GM12873 (cell line): ENCODE measurements at regions not wholly inside any gene's neighbourhood (a gene's known extent, or its start where the extent isn't known, plus 50 kb on each side); places are given as distances from the start of the nearest gene placed in this dataset.

Source experiments
- TF ChIP-seq, protein P1 (sequence below): IDR thresholded peaks from 2 replicates; pipeline ENCODE4 v1.5.1; 2012; ENCODE audit warnings: low read depth, mild to moderate bottlenecking, moderate library complexity, low read length, control low read depth; ENCODE audit not compliant: insufficient read depth; ENCODE audit errors: missing control alignments

DNA sequence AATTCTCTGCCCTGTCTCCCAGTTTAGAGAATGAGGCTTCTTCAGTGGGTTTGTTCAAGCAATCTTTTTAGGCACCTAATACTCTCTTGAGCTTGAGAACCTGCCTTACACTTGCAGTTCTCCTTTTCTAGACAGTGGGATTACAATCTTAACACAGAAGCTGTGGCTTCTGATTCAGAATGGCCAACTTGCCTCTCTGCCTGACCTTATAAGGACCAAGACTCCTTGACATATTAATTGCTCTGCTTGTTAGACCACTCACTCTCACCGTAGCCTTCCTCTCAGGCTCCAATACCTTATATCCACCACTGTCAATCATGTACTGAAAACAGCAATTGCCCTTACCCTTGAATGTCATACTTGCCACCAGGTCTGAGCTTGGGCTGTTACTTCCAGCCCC lies 338.7 kb upstream of the MAOA start:
- TF ChIP-seq, protein P1, sequence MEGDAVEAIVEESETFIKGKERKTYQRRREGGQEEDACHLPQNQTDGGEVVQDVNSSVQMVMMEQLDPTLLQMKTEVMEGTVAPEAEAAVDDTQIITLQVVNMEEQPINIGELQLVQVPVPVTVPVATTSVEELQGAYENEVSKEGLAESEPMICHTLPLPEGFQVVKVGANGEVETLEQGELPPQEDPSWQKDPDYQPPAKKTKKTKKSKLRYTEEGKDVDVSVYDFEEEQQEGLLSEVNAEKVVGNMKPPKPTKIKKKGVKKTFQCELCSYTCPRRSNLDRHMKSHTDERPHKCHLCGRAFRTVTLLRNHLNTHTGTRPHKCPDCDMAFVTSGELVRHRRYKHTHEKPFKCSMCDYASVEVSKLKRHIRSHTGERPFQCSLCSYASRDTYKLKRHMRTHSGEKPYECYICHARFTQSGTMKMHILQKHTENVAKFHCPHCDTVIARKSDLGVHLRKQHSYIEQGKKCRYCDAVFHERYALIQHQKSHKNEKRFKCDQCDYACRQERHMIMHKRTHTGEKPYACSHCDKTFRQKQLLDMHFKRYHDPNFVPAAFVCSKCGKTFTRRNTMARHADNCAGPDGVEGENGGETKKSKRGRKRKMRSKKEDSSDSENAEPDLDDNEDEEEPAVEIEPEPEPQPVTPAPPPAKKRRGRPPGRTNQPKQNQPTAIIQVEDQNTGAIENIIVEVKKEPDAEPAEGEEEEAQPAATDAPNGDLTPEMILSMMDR = no peak

DNA sequence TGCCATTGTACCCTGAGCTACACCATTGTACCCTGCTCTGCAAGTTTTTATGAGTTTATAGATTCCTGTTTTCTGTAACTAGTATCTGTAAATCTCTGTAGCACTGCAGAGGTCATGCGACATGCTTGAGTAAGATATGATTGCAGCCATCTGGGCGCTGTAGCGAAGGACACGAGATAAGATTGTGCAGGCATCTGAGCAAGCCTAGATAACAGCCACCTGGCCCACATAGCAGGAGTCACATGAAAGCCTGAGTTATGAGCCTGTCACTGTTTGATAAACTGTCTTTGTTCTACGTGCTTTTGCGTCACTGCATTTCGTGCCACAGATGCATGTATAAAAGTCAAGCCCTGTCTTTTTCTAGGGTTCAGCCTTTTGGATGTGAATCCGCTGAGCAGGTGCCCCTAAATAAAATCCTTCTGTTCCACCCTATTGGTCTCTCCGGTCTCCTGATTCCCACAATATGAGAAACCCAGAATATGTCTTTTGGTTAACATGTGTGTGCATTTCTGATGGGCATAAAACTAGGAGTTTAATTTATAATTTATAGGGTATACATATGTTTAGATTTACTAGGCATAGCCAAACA lies 327.6 kb upstream of the MAOA start:
- TF ChIP-seq, protein P1 = no peak

DNA sequence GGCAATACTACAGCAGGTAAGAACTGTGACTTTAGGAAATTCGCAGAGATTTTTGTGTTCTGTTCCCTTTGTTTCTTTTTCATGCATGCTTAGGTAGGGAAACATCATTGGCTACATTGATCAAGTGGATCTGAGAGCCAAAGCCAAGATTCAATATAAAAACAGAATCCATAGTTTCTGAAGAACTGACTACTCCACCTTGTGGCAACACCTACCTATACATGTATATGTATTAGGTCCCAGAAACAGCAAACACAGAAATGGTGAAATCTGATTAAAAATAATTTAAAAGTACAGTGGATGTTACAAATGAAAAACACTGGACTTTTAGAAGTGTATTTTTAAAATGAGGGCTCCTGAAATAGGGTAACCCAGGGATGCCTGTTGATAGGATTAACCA lies 322.6 kb upstream of the MAOA start:
- TF ChIP-seq, protein P1 = no peak

DNA sequence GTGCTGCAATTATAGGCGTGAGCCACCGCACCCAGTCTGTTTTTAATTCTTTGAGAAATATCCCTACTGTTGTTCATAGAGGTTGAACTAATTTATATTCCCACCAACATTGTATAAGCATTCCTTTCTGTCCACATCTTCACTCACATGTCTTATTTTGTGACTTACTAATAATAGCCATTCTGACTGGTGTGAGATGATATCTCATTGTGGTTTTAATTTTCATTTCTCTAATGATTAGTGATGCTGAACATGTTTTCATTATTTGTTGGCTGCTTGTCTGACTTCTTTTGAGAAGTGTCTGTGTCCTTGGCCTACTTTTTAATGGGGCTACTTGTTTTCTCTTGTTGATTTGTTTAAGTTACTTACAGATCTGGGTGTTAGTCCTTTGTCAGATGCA lies 310.9 kb upstream of the MAOA start:
- TF ChIP-seq, protein P1 = no peak

DNA sequence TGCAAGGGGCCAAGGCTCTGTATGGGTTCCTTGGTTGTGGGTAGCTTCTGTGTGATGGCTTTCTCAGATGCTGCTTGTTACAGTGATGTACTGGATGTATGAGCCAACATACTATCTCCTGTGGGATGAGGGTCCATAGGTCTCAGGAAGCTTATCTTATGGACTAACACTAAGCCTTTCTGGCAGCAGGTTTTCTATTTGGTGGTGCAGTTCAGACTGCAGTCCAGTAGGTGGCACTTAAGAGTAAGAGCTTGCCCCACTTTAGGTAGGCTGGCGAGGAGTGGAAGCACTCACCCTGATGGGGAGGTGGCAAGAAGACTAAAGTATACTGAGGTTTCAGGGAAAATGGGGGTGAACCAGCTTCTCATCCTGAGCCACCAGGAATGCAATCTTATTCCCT lies 306.7 kb upstream of the MAOA start:
- TF ChIP-seq, protein P1 = peak; percentile 90

DNA sequence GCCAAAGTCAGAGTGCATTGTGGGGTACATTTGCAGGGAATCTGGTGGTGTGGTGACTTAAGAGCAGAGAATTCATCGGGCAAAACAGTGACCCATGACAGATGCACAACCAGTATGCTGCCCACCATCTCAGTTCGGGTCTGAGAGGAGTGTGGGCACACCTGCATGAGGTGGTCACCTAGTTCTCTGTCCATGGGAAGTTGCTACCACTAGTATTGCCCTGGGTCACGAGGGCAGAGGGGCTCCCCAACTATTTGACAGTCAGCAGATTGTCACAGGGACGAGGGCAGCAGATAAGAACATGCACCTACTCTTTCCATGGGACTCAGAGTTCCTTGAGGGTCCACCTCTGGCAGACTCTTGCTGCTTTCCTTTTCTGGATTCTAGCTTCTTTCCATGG lies 305.2 kb upstream of the MAOA start:
- TF ChIP-seq, protein P1 = no peak

DNA sequence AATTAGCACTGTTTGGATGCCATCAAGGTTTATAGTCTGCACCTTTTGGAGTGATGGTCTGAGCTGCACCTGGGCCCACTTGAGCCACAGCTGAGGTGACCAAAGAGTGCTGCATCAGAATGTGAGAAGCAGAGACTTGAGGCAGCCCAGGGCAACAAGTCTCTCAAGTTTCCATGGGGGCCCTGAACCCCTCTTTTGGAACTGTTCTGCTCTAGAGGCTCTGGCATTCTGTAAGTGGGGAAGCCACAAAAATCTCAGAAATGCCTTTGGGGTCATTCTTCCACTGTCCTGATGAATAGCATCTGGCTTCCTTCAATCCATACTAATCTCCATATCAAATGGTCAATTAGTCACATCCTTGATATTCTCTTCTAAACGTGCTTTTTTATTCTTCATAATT lies 298.4 kb upstream of the MAOA start:
- TF ChIP-seq, protein P1 = no peak
